ENCODE measurements at regions not wholly inside any gene's neighbourhood (a gene's known extent, or its start where the extent isn't known, plus 50 kb on each side); places are given as distances from the start of the nearest gene placed in this dataset.

GRCh38 chr14:27049701-27050100, 451.9 kb upstream of the NOVA1 start:
- TF ChIP-seq CTCF (IDR thresholded peaks at IDR 0.05; ENCODE audit: low read depth, low read length) (no peak), POLR2A (IDR thresholded peaks at IDR 0.05; ENCODE audit: extremely low read depth, insufficient read length) (no peak), MAX (IDR thresholded peaks at IDR 0.05; ENCODE audit: low read depth, low read length) (no peak)
